ENCODE measurements at regions not wholly inside any gene's neighbourhood (a gene's known extent, or its start where the extent isn't known, plus 50 kb on each side); places are given as distances from the start of the nearest gene placed in this dataset.

DNA sequence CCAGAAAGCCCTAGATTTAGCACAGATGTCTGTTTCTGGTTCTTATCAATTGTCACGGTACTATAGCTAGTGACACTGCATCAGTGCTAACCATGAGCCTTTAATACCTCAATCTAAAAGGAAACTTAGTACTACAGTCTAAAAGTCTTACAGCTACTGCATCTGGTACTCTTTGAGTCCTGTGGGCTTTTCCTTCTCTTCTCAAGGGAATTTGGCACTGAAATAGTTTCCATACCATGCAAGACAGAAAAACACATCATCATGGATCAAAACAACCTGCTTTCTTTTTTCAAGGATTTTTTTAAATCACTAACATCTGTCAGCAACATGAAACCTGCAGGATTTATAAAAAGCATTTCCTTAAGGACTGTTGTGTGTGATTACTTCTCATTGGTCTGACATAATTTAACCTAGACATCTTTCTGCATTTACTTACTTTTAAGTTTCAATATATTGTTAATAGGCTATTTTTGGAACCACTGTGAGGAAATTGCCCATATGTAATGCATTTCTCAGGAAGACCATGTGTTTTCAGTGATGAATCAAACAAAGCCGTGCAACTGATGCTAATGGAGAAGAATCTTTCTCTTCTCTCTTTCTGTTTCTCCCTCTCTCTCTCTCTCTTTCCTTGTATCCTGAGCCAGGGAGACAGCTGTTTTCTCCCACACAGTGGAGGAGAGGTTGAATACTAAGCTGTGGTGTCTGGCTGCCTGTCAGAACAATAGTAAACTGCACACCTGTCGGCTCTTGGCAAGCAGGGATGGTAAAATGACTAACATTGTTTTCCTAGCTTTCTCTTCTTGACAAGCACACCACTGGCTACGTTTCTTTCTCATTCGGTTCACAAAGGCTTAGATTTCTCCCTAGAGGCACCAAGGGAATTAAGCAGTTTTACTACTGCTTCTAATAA, 273.4 kb downstream of the CSNK1G3 start:
- BruUV-seq (replicated peaks): no TSS peak
- in situ Hi-C loops (cut with HindIII; ENCODE audit: extremely low pct_ligation_motif_present, low pct_unique_long_range_greater_than_20kb): no loop called here
- TF ChIP-seq MYNN (CRISPR knock-in tag; IDR thresholded peaks at IDR 0.05; ENCODE audit: low read depth) (no peak), HOXA9 (CRISPR knock-in tag; IDR thresholded peaks at IDR 0.05; ENCODE audit: borderline replicate concordance) (no peak), MEIS2 (CRISPR knock-in tag; IDR thresholded peaks at IDR 0.05) (no peak), SPEN (CRISPR knock-in tag; IDR thresholded peaks at IDR 0.05; ENCODE audit: low read depth) (no peak), ZNF777 (CRISPR knock-in tag; IDR thresholded peaks at IDR 0.05) (no peak), TCF12 (IDR thresholded peaks at IDR 0.05) (no peak), TCF12 (CRISPR knock-in tag; IDR thresholded peaks at IDR 0.05) (no peak), TBP (CRISPR knock-in tag; IDR thresholded peaks at IDR 0.05) (no peak)
- TF ChIP-seq, protein P1, sequence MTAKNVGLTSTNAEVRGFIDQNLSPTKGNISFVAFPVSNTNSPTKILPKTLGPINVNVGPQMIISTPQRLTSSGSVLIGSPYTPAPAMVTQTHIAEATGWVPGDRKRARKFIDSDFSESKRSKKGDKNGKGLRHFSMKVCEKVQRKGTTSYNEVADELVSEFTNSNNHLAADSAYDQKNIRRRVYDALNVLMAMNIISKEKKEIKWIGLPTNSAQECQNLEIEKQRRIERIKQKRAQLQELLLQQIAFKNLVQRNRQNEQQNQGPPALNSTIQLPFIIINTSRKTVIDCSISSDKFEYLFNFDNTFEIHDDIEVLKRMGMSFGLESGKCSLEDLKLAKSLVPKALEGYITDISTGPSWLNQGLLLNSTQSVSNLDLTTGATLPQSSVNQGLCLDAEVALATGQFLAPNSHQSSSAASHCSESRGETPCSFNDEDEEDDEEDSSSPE (CRISPR knock-in tag; IDR thresholded peaks at IDR 0.05): no peak
- TF ChIP-seq, protein P2, sequence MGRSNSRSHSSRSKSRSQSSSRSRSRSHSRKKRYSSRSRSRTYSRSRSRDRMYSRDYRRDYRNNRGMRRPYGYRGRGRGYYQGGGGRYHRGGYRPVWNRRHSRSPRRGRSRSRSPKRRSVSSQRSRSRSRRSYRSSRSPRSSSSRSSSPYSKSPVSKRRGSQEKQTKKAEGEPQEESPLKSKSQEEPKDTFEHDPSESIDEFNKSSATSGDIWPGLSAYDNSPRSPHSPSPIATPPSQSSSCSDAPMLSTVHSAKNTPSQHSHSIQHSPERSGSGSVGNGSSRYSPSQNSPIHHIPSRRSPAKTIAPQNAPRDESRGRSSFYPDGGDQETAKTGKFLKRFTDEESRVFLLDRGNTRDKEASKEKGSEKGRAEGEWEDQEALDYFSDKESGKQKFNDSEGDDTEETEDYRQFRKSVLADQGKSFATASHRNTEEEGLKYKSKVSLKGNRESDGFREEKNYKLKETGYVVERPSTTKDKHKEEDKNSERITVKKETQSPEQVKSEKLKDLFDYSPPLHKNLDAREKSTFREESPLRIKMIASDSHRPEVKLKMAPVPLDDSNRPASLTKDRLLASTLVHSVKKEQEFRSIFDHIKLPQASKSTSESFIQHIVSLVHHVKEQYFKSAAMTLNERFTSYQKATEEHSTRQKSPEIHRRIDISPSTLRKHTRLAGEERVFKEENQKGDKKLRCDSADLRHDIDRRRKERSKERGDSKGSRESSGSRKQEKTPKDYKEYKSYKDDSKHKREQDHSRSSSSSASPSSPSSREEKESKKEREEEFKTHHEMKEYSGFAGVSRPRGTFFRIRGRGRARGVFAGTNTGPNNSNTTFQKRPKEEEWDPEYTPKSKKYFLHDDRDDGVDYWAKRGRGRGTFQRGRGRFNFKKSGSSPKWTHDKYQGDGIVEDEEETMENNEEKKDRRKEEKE (IDR thresholded peaks at IDR 0.05): no peak
- TF ChIP-seq, protein P3, sequence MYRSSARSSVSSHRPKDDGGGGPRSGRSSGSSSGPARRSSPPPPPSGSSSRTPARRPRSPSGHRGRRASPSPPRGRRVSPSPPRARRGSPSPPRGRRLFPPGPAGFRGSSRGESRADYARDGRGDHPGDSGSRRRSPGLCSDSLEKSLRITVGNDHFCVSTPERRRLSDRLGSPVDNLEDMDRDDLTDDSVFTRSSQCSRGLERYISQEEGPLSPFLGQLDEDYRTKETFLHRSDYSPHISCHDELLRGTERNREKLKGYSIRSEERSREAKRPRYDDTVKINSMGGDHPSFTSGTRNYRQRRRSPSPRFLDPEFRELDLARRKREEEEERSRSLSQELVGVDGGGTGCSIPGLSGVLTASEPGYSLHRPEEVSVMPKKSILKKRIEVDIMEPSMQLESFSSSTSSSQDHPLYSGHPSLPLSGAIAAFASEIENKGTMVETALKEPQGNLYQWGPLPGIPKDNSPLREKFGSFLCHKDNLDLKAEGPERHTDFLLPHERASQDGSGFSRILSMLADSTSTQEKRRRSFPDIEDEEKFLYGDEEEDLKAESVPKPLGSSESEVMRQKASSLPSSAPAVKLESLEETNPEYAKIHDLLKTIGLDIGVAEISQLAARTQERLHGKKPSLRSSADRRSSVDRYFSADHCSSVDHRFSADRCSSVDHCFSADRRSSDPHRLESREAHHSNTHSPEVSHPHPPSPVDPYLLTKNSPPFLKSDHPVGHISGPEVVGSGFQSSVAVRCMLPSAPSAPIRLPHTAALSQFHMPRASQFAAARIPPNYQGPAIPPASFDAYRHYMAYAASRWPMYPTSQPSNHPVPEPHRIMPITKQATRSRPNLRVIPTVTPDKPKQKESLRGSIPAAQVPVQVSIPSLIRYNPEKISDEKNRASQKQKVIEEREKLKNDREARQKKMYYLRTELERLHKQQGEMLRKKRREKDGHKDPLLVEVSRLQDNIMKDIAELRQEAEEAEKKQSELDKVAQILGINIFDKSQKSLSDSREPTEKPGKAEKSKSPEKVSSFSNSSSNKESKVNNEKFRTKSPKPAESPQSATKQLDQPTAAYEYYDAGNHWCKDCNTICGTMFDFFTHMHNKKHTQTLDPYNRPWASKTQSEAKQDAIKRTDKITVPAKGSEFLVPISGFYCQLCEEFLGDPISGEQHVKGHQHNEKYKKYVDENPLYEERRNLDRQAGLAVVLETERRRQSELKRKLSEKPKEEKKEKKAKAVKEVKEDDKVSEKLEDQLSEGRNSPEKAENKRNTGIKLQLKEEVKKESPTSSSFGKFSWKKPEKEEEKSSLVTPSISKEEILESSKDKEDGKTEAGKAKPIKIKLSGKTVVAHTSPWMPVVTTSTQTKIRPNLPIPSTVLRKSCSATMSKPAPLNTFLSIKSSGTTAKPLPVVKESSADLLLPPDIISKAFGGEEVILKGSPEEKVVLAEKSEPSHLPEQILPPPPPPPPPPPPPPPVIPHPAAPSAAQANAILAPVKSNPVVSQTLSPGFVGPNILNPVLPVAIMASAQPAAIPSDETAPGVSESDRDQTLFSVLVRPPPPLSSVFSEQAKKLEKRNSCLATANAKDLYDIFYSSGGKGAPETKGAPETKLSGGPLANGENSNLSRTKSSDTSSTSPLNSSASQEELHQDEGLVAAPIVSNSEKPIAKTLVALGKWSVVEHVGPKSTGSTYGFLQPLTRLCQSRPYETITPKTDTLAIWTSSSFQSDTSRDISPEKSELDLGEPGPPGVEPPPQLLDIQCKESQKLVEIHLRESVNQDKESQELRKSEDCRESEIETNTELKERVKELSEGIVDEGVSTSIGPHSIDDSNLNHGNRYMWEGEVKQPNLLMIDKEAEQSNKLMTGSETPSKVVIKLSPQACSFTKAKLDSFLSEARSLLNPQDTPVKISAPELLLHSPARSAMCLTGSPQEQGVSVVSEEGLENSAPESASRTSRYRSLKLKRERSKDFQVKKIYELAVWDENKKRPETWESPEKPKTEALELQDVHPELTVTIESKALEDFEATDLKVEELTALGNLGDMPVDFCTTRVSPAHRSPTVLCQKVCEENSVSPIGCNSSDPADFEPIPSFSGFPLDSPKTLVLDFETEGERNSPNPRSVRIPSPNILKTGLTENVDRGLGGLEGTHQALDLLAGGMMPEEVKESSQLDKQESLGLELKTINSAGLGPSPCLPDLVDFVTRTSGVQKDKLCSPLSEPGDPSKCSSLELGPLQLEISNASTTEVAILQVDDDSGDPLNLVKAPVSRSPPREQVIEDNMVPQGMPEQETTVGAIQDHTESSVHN (CRISPR knock-in tag; IDR thresholded peaks at IDR 0.05): no peak

More for the DNA sequence above, 273.4 kb downstream of the CSNK1G3 start:
- Histone ChIP-seq H2AFZ (ENCODE audit: low read length) (no peak overlapping the region), H3K4me1 (ENCODE audit: insufficient read depth, low read length) (no peaks in the 10 kb centered on the region), H3K9ac (ENCODE audit: insufficient read depth, low read depth, low read length) (no peak overlapping the region), H3K27me3 (ENCODE audit: control insufficient read depth in 1 of 2, insufficient read depth in 2 of 2, low read length in 2 of 2) (no peaks in the 10 kb centered on the region), H3K27ac (ENCODE audit: extremely low read length, insufficient read depth, low read length) (no peak overlapping the region), H3K4me2 (ENCODE audit: low read depth, low read length) (no peak overlapping the region), H3K4me3 (replicated peaks in 1 of 3; ENCODE audit: insufficient read depth in 1 of 3, low read depth in 2 of 3, low read length in 3 of 3) (no peak overlapping the region), H3K9me3 (ENCODE audit: low read length) (peaks cover 7% of the 10 kb centered on the region), H3K36me3 (replicated peaks in 1 of 2; ENCODE audit: control insufficient read depth in 1 of 2, insufficient read depth in 2 of 2, low read length in 2 of 2) (no peaks in the 10 kb centered on the region), H3K79me2 (ENCODE audit: insufficient read depth, low read length) (no peaks in the 10 kb centered on the region), H4K20me1 (ENCODE audit: insufficient read depth, low read length) (no peaks in the 10 kb centered on the region)
- ChIA-PET CTCF (ENCODE audit: low intra/inter-chr PET ratio, low total read pairs) (no interaction called here), POLR2A (no interaction called here)
- WGBS (ENCODE audit: low lambda C conversion rate): 1% methylated on average over 5 of the region's 5 CpGs
- no peak for DNase-seq (ENCODE audit: low spot score)
- no peak for ATAC-seq
- FAIRE-seq: no peak
- intact Hi-C loops (cut with micrococcal nuclease; ENCODE audit: unreplicated experiment): no loop called here
